ENCODE measurements at regions not wholly inside any gene's neighbourhood (a gene's known extent, or its start where the extent isn't known, plus 50 kb on each side); places are given as distances from the start of the nearest gene placed in this dataset.
A peak's percentile ranks its signal among the peaks of the same experiment; 100 is the strongest.
"Not testable (repeated sequence)": the region's sequence is repeated elsewhere in the genome, so short reads cannot be mapped to it uniquely, and the experiment has no call there.

DNA sequence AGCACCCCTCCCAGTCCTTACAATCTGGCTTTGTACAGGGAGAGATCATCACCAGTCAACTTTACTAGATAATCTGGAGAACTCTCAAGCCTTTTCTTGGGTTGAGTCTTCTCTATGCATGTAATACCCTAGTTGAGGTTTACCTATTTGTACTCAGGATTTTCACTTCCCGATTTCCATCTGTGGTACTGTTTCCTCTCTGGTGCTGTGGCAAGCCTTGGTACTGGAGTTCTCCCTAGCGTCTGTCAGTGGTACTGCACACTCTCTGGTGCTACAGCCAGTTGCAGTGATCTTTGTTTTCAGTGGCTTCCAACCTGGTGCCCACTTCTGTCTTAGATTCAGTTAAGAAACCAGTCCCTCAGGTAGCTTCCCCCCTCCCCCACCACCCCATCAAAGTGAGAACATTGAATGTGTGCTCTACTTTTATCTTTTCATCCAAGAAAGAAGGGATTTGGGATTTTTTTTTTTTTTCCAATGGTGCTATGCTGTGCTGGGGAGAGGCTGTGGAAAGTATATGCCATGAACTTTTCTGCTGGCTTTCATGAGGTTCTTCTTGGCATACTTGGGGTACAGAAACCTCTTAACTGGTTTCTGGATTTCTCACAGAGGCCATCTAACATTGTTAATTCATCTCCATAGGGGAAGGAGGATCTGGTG is 69.4 kb upstream of the EVL start:
- peak; percentile 82 for DNase-seq (ENCODE audit: low spot score)

DNA sequence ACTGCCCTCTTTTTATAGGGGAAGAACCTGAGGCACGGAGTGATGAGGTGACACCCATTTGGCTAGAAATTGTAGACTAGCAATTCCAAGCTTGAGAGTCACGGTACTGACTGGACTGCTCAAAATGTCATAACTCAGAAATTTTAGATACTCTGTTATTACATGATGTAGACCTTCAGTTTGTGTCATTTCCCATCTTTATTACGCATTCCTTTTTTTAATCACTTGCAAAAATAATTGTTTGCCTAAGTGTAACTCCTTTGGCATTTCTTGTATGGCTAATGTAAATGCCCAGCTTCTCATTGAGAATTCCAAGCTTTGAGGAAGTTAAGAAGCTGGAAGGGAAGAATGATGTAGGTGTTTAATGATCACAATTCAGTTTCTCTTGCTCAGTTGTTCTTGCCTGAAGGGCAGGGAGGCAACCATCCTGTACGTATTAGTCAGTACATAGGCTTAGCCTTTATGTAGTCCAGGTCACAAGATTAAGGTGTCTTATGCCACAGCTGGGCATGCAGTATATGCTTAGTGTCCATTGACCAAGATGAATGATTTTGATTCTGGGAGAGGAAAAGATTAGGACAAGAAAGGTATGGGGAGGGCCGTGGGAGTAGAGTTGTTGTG is 68.2 kb upstream of the EVL start:
- no peak for DNase-seq (ENCODE audit: low spot score)

DNA sequence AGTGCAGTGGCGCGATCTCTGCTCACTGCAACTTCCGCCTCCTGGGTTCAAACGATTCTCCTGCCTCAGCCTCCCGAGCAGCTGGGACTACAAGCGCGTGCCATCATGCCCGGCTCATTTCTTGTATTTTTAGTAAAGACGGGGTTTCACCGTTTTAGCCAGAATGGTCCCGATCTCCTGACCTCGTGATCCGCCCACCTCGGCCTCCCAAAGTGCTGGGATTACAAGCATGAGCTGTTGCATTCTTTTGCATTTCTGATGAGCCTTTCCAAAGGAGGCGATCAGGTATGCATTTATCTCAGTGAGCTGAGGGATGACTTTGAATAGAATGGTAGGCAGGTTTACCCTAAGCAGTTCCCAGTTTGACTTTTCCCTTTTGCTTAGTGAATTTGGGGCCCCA is 64.8 kb upstream of the EVL start:
- DNase-seq (ENCODE audit: low spot score) = not testable (repeated sequence)

DNA sequence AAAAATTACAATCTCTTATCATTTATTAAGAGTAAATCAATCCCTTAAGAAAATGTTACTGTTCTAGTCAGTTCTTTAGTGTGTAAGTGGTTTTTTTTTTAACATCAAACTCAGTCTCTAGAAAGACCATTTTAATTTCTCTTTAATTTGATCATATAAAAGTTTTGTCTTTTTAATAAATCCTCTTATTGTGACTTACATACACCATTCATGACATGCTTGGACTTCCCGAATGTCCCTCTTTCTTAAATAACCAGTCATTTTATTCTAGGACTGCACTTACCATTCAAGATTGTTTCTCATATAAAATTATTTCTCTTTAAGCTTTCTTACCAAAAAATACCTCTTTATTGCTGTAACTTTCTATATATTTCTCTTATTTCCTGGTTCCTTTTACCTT is 60.8 kb upstream of the EVL start:
- DNase-seq (ENCODE audit: low spot score) = no peak

DNA sequence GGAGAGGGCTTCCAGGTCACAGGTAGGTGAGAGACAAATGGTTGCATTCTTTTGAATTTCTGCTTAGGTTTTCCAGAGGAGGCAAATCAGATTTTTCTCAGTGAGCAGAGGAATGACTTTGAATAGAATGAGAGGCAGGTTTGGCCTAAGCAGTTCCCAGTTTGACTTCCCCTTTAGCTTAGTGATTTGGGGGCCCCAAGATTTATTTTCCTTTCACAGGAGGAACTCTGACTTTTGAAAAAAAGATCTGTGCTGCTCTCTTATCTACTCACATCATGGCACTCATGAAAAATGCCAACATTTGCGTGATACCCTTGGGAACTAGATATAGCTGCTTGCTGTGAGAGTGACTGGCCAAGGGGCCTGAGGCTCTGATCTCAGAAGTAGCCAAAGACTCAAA is 58.0 kb upstream of the EVL start:
- DNase-seq (ENCODE audit: low spot score) = no peak

DNA sequence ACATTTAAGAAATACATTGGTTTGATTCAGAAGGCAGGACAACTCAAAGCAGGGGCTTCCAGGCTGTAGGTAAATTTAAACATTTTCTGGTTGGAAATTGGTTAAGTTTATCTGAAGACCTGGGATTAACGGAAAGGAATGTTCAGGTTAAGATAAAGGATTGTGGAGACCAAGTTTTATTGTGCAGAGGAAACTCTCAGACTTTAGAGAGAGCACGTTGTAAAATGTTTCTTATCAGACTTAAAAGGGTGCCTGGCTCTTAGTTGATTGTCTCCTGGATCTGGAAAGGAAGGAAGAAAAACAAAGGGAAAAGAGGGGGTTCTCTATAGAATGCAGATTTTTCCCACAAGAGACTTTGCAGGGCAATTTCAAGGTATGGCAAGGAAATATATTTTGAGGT is 55.4 kb upstream of the EVL start:
- DNase-seq (ENCODE audit: low spot score) = not testable (repeated sequence)

DNA sequence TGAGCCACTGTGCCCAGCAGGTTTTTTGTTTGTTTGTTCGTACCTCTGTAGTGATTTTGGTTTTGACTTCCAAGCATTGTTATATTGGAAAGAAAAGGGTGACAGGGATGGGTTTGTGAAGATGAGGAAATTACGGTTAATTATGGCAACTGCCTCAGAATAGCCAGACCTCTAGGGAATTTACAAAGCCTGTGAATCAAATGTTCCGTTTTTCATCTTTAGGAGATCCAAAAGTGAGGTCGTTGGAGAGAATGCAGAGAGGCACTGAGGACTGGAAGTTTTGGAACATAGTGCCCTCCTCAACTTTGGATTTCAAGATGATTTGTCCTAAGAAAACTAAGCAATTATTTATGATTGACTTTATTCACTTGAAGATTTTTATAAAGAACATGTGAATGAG is 54.5 kb upstream of the EVL start:
- no peak for DNase-seq (ENCODE audit: low spot score)

DNA sequence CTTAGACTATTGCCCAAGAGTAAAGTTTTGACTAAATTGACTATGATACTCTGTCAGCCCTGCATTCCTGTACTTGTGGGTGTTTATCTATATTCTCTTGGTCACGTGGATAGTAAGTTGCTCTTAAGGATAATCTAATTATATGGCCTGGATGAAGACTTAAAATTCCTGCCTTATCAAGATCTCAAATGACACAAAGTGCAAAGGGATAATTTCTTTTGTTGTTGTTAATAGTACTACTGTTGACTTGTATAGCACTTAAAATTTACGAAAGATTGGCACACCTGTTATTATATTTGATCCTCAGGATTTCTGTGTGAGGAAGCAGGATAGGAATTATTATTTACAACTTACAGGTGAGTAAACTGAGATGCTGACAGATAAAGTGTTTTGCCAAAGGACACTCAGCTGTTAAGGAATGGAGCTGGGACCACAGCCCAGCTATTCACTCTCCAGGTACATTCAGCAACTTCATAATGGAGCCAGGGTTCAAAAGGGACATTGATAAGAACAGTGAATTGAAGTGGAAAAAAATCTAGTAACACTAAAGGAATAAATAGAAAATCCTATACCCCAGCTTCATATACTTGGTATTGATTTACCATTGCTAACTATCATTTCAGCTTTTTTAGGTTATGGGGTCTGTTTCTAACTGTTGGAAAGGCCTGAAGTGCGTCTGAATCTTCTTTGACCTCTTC is 53.4 kb upstream of the EVL start:
- DNase-seq (ENCODE audit: low spot score) = no peak

DNA sequence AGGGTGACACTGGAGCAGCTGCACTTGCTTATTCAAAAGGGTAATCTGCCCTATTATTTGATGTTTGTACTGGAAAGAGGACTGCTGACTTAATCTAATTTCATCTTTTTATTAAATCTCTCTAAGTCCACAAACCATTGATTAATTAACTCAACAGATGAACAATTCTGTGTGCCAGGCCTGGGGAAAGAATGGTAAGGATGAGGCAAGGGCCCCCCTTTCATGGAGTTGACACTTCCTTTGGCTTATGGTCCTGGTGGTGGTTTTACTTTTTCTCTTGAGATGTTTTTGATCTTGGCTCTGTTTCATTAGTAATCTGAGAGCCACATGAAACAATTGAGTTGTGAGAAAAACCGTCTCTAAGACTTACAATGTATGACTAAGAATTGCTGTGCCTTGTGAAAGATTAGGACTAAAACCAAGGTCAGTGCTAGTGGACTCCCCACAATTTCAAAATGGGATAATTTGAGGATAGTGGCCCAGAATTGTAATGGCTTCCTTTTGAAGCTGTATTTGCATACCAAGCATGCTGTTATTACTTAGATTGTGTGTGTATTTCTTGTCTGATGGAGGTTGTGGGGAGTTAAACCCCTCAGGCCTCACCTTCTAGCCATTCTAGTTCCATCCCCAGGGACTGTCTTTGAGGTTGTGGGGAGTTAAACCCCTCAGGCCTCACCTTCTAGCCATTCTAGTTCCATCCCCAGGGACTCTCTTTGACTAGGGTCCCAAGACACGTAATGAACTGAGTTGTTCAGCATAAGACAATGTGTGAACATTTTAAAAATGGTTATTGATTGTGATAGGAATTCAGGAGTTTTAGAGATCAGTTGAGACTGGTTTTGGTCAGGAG is 52.5 kb upstream of the EVL start:
- no peak for DNase-seq (ENCODE audit: low spot score)

DNA sequence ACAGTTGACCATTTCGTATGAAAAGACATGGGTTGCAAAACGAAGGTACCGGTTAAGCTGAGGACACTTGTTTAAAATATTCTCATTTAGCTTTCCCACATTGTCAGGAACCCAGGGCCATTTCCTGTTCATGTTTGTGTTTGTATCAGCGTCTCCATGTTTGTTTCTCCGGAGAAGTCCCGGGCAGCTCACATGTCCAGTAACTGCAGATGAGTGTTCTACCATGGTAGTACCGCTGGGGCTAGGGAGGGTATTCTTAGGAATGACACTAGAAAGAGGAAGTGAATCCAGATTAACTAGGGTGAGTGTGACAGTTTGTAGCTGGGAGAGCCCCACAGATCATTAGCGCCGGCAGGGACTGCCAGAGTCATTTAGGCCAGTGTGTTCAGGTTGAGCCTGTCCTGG is 50.0 kb upstream of the EVL start:
- DNase-seq (ENCODE audit: low spot score) = no peak
